Endothelial cell of umbilical vein (primary cell): ENCODE measurements at regions not wholly inside any gene's neighbourhood (a gene's known extent, or its start where the extent isn't known, plus 50 kb on each side); places are given as distances from the start of the nearest gene placed in this dataset.

Experiments
- EZH2 ChIP-seq: IDR thresholded peaks from 2 replicates; pipeline ENCODE4 v1.6.1; 2012; ENCODE audit warnings: borderline replicate concordance, low read depth, mild to moderate bottlenecking, moderate library complexity, low read length, inconsistent platforms; ENCODE audit not compliant: severe bottlenecking
- GATA2 ChIP-seq: IDR thresholded peaks from 2 replicates; pipeline ENCODE4 v1.7.0; 2011; ENCODE audit warnings: low read depth, mild to moderate bottlenecking, moderate library complexity, mixed read lengths, low read length; ENCODE audit not compliant: insufficient read length, insufficient read depth
- JUN ChIP-seq: IDR thresholded peaks from 2 replicates; pipeline ENCODE4 v1.6.1; 2011; ENCODE audit warnings: borderline replicate concordance, low read depth; ENCODE audit not compliant: insufficient read length, insufficient read depth
- MYC ChIP-seq: IDR thresholded peaks from one replicate; pipeline ENCODE4 v1.6.1; 2011; ENCODE audit warnings: mild to moderate bottlenecking, low read depth, low read length
- POLR2A ChIP-seq: IDR thresholded peaks from 2 replicates; pipeline ENCODE4 v1.6.1; 2012; ENCODE audit warnings: low read depth, mild to moderate bottlenecking, control low read depth, low read length
- POLR2AphosphoS5 ChIP-seq: IDR thresholded peaks from 2 replicates; pipeline ENCODE4 v1.6.1; 2012; ENCODE audit warnings: low read depth, mild to moderate bottlenecking, control low read depth, low read length, moderate library complexity; ENCODE audit not compliant: insufficient read depth
- TF ChIP-seq, protein P1 (sequence below), 2 donors: IDR thresholded peaks; 1 replicate in 1 of 2; 2 replicates in 1 of 2; pipeline ENCODE4 v1.5.1; 2011; ENCODE audit warnings: low read length in 2 of 2, mild to moderate bottlenecking in 2 of 2, moderate library complexity in 2 of 2, control low read depth in 1 of 2, inconsistent platforms in 1 of 2, low read depth in 1 of 2; ENCODE audit not compliant: insufficient read depth in 1 of 2; ENCODE audit errors: extremely low read depth in 1 of 2
- TF ChIP-seq, protein P2 (sequence below): IDR thresholded peaks from 2 replicates; pipeline ENCODE4 v1.6.1; 2011; ENCODE audit not compliant: insufficient read depth, insufficient read length

DNA sequence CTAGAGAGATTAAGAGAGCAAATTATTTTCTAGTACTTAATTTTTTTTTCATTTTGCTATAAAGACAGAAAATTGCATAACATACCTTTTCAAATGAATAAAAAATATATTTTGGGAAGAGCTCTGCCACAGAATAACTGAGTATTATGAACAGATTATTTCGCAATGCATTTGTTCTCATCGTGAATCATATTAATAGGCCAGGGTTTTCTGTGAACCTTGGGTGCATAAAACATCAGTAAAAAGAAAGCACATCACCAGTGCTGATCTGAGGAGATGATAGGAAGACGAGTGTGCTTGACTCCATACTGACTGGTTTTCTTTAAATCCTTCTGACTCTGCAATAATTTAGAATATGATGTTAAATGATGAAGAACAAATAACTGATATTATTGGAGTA, 409.1 kb downstream of the CPS1 start:
- TF ChIP-seq, protein P1, sequence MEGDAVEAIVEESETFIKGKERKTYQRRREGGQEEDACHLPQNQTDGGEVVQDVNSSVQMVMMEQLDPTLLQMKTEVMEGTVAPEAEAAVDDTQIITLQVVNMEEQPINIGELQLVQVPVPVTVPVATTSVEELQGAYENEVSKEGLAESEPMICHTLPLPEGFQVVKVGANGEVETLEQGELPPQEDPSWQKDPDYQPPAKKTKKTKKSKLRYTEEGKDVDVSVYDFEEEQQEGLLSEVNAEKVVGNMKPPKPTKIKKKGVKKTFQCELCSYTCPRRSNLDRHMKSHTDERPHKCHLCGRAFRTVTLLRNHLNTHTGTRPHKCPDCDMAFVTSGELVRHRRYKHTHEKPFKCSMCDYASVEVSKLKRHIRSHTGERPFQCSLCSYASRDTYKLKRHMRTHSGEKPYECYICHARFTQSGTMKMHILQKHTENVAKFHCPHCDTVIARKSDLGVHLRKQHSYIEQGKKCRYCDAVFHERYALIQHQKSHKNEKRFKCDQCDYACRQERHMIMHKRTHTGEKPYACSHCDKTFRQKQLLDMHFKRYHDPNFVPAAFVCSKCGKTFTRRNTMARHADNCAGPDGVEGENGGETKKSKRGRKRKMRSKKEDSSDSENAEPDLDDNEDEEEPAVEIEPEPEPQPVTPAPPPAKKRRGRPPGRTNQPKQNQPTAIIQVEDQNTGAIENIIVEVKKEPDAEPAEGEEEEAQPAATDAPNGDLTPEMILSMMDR (IDR thresholded peaks at IDR 0.05; ENCODE audit: extremely low read depth in 1 of 2, insufficient read depth in 1 of 2, low read depth in 1 of 2, low read length in 2 of 2), result no peak
- TF ChIP-seq POLR2AphosphoS5, result no peak
- TF ChIP-seq EZH2, result no peak
- TF ChIP-seq GATA2, result no peak
- TF ChIP-seq POLR2A, result no peak
- TF ChIP-seq, protein P2, sequence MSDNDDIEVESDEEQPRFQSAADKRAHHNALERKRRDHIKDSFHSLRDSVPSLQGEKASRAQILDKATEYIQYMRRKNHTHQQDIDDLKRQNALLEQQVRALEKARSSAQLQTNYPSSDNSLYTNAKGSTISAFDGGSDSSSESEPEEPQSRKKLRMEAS, result no peak
- no peak for TF ChIP-seq JUN
- TF ChIP-seq MYC, result no peak
